Neural cell (in vitro differentiated cells): ENCODE measurements at regions not wholly inside any gene's neighbourhood (a gene's known extent, or its start where the extent isn't known, plus 50 kb on each side); places are given as distances from the start of the nearest gene placed in this dataset.

ENCODE experiments used
- CTCF ChIP-seq: fragments of 450-650 bp; IDR thresholded peaks from 2 replicates; pipeline ENCODE4 v1.5.1; 2014; ENCODE audit warnings: antibody characterized with exemption, mild to moderate bottlenecking, moderate library complexity; ENCODE audit not compliant: poor library complexity, severe bottlenecking
- EP300 ChIP-seq: fragments of 450-650 bp; conservative IDR thresholded peaks from 2 replicates; pipeline ENCODE4 v1.6.1; 2014; ENCODE audit warnings: antibody characterized with exemption, mild to moderate bottlenecking, moderate library complexity; ENCODE audit not compliant: poor library complexity, severe bottlenecking
- MXI1 ChIP-seq: fragments of 450-650 bp; conservative IDR thresholded peaks from 2 replicates; pipeline ENCODE4 v1.6.1; 2014; ENCODE audit warnings: antibody characterized with exemption, mild to moderate bottlenecking; ENCODE audit not compliant: poor library complexity, severe bottlenecking
- RAD21 ChIP-seq: fragments of 450-650 bp; conservative IDR thresholded peaks from 2 replicates; pipeline ENCODE4 v1.6.1; 2014; ENCODE audit warnings: antibody characterized with exemption, mild to moderate bottlenecking, moderate library complexity
- REST ChIP-seq: IDR thresholded peaks from 2 replicates; pipeline ENCODE4 v1.6.1; 2012; ENCODE audit warnings: borderline replicate concordance
- SMC3 ChIP-seq: fragments of 450-650 bp; conservative IDR thresholded peaks from 2 replicates; pipeline ENCODE4 v1.6.1; 2014; ENCODE audit warnings: antibody characterized with exemption, mild to moderate bottlenecking, moderate library complexity; ENCODE audit not compliant: poor library complexity
- TAF1 ChIP-seq: IDR thresholded peaks from 2 replicates; pipeline ENCODE4 v1.6.1; 2012; ENCODE audit warnings: low read depth

- TF ChIP-seq CTCF = no peak
- no peak for TF ChIP-seq SMC3
- TF ChIP-seq TAF1 = no peak
- TF ChIP-seq RAD21 = no peak
- TF ChIP-seq REST = no peak
- no peak for TF ChIP-seq MXI1
- TF ChIP-seq EP300 = no peak
Measured at GRCh38 chr6:25038300-25038699, 102.5 kb upstream of the RIPOR2 start.
